GM23338 (cell line): ENCODE measurements at regions not wholly inside any gene's neighbourhood (a gene's known extent, or its start where the extent isn't known, plus 50 kb on each side); places are given as distances from the start of the nearest gene placed in this dataset.

Experiments used
- ATAC-seq: fragments of 200-7000 bp; cut with Tn5 transposase; 3 replicates; pipeline ENCODE4 v1.9.1; 2020
- DNase-seq: peaks from one replicate; pipeline ENCODE4 v3.0.0-alpha.2; 2015; ENCODE audit warnings: low spot score
- H2AFZ ChIP-seq: fragments of 200-600 bp; sonication (generic); 2 replicates; pipeline ENCODE4 v1.8.0; 2016; ENCODE audit warnings: antibody characterized with exemption, mild to moderate bottlenecking, moderate library complexity
- H3F3A ChIP-seq: fragments of 200-600 bp; sonication (generic); replicated peaks from 2 replicates; pipeline ENCODE4 v1.8.0; 2017; ENCODE audit warnings: antibody characterized with exemption, mixed run types, low read depth
- H3K27ac ChIP-seq: fragments of 200-600 bp; sonication (generic); 2 replicates; pipeline ENCODE4 v1.6.1; 2016; ENCODE audit warnings: low read depth
- H3K27me3 ChIP-seq: fragments of 200-600 bp; sonication (generic); 2 replicates; pipeline ENCODE4 v1.8.0; 2016; ENCODE audit warnings: mild to moderate bottlenecking, mixed run types, moderate library complexity; ENCODE audit not compliant: insufficient read depth
- H3K36me3 ChIP-seq: fragments of 200-600 bp; sonication (generic); 2 replicates; pipeline ENCODE4 v1.8.0; 2016; ENCODE audit warnings: mild to moderate bottlenecking; ENCODE audit not compliant: insufficient read depth
- H3K4me1 ChIP-seq: fragments of 200-600 bp; sonication (generic); 2 replicates; pipeline ENCODE4 v1.8.0; 2016; ENCODE audit warnings: mild to moderate bottlenecking, moderate library complexity; ENCODE audit not compliant: insufficient read depth
- H3K4me2 ChIP-seq: fragments of 200-600 bp; sonication (generic); 2 replicates; pipeline ENCODE4 v1.7.1; 2017; ENCODE audit warnings: mixed run types
- H3K4me3 ChIP-seq: fragments of 200-600 bp; sonication (generic); 2 replicates; pipeline ENCODE4 v1.6.1; 2016; ENCODE audit warnings: mixed run types
- H3K79me2 ChIP-seq: fragments of 200-600 bp; sonication (generic); replicated peaks from 2 replicates; pipeline ENCODE4 v1.8.0; 2017; ENCODE audit warnings: mild to moderate bottlenecking; ENCODE audit not compliant: insufficient read depth
- H3K9me2 ChIP-seq: fragments of 200-600 bp; sonication (generic); 2 replicates; pipeline ENCODE4 v1.8.0; 2017; ENCODE audit not compliant: insufficient read depth
- H4K20me1 ChIP-seq: fragments of 200-600 bp; sonication (generic); replicated peaks from 2 replicates; pipeline ENCODE4 v1.8.0; 2017; ENCODE audit warnings: mild to moderate bottlenecking; ENCODE audit not compliant: insufficient read depth
- H3K27ac Mint-ChIP-seq: 2 replicates; pipeline ENCODE4 v1.8.0; 2020; ENCODE audit warnings: inconsistent platforms, mild to moderate bottlenecking, moderate library complexity, mixed read lengths
- H3K27me3 Mint-ChIP-seq: 3 replicates; pipeline ENCODE4 v1.8.0; 2022; ENCODE audit warnings: low read depth, mild to moderate bottlenecking, moderate library complexity, mixed read lengths, inconsistent platforms; ENCODE audit not compliant: insufficient read depth, poor library complexity
- H3K36me3 Mint-ChIP-seq: 3 replicates; pipeline ENCODE4 v1.8.0; 2021; ENCODE audit warnings: low read depth, mild to moderate bottlenecking, inconsistent platforms, moderate library complexity, mixed read lengths
- H3K4me1 Mint-ChIP-seq: 3 replicates; pipeline ENCODE4 v1.8.0; 2020; ENCODE audit warnings: mild to moderate bottlenecking, inconsistent platforms, mixed read lengths
- H3K4me3 Mint-ChIP-seq: 3 replicates; pipeline ENCODE4 v1.8.0; 2021; ENCODE audit warnings: moderate library complexity, mild to moderate bottlenecking, inconsistent platforms, mixed read lengths
- H3K9me3 Mint-ChIP-seq: 3 replicates; pipeline ENCODE4 v1.8.0; 2020; ENCODE audit warnings: moderate library complexity, mild to moderate bottlenecking, inconsistent platforms, mixed read lengths
- EZH2 ChIP-seq: fragments of 200-600 bp; sonication (generic); IDR thresholded peaks from one replicate; pipeline ENCODE4 v1.8.0; 2017; ENCODE audit warnings: antibody characterized with exemption, mild to moderate bottlenecking, low read depth; ENCODE audit not compliant: unreplicated experiment
- JUNB ChIP-seq: IDR thresholded peaks from one replicate; pipeline ENCODE4 v1.6.1; 2016; ENCODE audit warnings: antibody characterized with exemption; ENCODE audit not compliant: unreplicated experiment
- NANOG ChIP-seq: IDR thresholded peaks from 2 replicates; pipeline ENCODE4 v1.6.1; 2016; ENCODE audit warnings: antibody characterized with exemption, borderline replicate concordance
- POLR2AphosphoS5 ChIP-seq: IDR thresholded peaks from 2 replicates; pipeline ENCODE4 v1.6.1; 2016; ENCODE audit warnings: antibody characterized with exemption, low read depth
- ZNF114 ChIP-seq: fragments of 250-450 bp; sonication (Bioruptor Pico); IDR thresholded peaks from 2 replicates; pipeline ENCODE4 v1.5.0; 2020; ENCODE audit warnings: mild to moderate bottlenecking, moderate library complexity
- ZNF331 ChIP-seq: fragments of 250-450 bp; sonication (Bioruptor Pico); IDR thresholded peaks from 2 replicates; pipeline ENCODE4 v1.5.0; 2020; ENCODE audit warnings: low read depth, mild to moderate bottlenecking, moderate library complexity
- ZNF462 ChIP-seq: fragments of 250-450 bp; sonication (Bioruptor Pico); IDR thresholded peaks from 2 replicates; pipeline ENCODE4 v1.5.0; 2020; ENCODE audit warnings: mild to moderate bottlenecking, moderate library complexity

GRCh38 chr2:195513119-195513518 lies 143.9 kb upstream of the SLC39A10 start:
- H2AFZ ChIP-seq = no peak overlapping the region; the same call in 1 of the 2 replicates
- no peak overlapping the region for H3K27ac Mint-ChIP-seq
- TF ChIP-seq ZNF114 (CRISPR knock-in tag) (no peak), NANOG (no peak), ZNF331 (CRISPR knock-in tag) (no peak), POLR2AphosphoS5 (no peak), EZH2 (no peak), JUNB (no peak), ZNF462 (no peak)
- no peak overlapping the region for H3K4me3 ChIP-seq
- no peak overlapping the region for H3K27ac ChIP-seq
- H3F3A ChIP-seq = no peaks in the 10 kb centered on the region
- H4K20me1 ChIP-seq = no peaks in the 10 kb centered on the region
- peaks cover 2% of the 10 kb centered on the region for H3K27me3 Mint-ChIP-seq
- no peaks in the 10 kb centered on the region for H3K4me1 Mint-ChIP-seq
- peaks cover 7% of the 10 kb centered on the region for H3K9me3 Mint-ChIP-seq
- no peaks in the 10 kb centered on the region for H3K79me2 ChIP-seq
- no peaks in the 10 kb centered on the region for H3K27me3 ChIP-seq
- ATAC-seq = no peak
- H3K9me2 ChIP-seq = peaks cover 10% of the 10 kb centered on the region; the same call in 1 of the 2 replicates
- no peak overlapping the region for H3K4me3 Mint-ChIP-seq
- H3K36me3 ChIP-seq = no peaks in the 10 kb centered on the region
- H3K36me3 Mint-ChIP-seq = no peaks in the 10 kb centered on the region
- H3K4me2 ChIP-seq = no peak overlapping the region
- DNase-seq = no peak
- H3K4me1 ChIP-seq = no peaks in the 10 kb centered on the region

GRCh38 chr2:195509551-195509950 lies 147.5 kb upstream of the SLC39A10 start:
- Mint-ChIP-seq H3K27ac (no peak overlapping the region), H3K27me3 (peaks cover 4% of the 10 kb centered on the region), H3K4me3 (no peak overlapping the region), H3K36me3 (peaks cover 8% of the 10 kb centered on the region; the same call in 2 of the 3 replicates), H3K4me1 (no peaks in the 10 kb centered on the region; the same call in 2 of the 3 replicates), H3K9me3 (peaks cover 9% of the 10 kb centered on the region; the same call in 2 of the 3 replicates)
- Histone ChIP-seq H2AFZ (no peak overlapping the region), H3F3A (no peaks in the 10 kb centered on the region), H3K9me2 (peaks cover 10% of the 10 kb centered on the region; the same call in 1 of the 2 replicates), H4K20me1 (no peaks in the 10 kb centered on the region), H3K36me3 (no peaks in the 10 kb centered on the region), H3K79me2 (no peaks in the 10 kb centered on the region), H3K4me2 (no peak overlapping the region), H3K27me3 (no peaks in the 10 kb centered on the region), H3K4me1 (no peaks in the 10 kb centered on the region), H3K4me3 (no peak overlapping the region), H3K27ac (no peak overlapping the region)
- DNase-seq (no peak), ATAC-seq (no peak)
- TF ChIP-seq JUNB = no peak
- TF ChIP-seq ZNF114 (CRISPR knock-in tag) = no peak
- no peak for TF ChIP-seq ZNF462
